ENCODE measurements at regions not wholly inside any gene's neighbourhood (a gene's known extent, or its start where the extent isn't known, plus 50 kb on each side); places are given as distances from the start of the nearest gene placed in this dataset.

DNA sequence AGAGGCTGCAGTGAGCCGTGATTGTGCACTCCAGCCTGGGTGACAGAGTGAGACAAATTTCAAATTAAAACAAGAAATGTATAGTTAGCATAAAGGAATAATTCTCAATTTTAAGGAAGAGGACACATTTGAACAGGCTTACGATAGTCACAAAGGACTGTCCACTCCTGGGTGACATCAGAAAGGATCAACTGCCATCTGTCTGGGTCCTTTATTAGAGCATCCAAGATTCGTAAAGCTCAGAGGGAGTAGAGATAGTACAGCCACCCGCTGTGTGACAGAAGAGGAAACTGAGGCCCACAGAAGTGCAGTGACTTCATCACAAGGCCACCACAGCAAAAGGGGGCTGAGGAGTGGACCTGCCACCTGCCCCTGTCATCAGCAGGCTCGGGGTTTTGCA lies 149.3 kb upstream of the RBPJ start:
- no peak for TF ChIP-seq POLR2A (IDR thresholded peaks at IDR 0.05)
- TF ChIP-seq, protein P1, sequence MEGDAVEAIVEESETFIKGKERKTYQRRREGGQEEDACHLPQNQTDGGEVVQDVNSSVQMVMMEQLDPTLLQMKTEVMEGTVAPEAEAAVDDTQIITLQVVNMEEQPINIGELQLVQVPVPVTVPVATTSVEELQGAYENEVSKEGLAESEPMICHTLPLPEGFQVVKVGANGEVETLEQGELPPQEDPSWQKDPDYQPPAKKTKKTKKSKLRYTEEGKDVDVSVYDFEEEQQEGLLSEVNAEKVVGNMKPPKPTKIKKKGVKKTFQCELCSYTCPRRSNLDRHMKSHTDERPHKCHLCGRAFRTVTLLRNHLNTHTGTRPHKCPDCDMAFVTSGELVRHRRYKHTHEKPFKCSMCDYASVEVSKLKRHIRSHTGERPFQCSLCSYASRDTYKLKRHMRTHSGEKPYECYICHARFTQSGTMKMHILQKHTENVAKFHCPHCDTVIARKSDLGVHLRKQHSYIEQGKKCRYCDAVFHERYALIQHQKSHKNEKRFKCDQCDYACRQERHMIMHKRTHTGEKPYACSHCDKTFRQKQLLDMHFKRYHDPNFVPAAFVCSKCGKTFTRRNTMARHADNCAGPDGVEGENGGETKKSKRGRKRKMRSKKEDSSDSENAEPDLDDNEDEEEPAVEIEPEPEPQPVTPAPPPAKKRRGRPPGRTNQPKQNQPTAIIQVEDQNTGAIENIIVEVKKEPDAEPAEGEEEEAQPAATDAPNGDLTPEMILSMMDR (IDR thresholded peaks at IDR 0.05) = no peak

DNA sequence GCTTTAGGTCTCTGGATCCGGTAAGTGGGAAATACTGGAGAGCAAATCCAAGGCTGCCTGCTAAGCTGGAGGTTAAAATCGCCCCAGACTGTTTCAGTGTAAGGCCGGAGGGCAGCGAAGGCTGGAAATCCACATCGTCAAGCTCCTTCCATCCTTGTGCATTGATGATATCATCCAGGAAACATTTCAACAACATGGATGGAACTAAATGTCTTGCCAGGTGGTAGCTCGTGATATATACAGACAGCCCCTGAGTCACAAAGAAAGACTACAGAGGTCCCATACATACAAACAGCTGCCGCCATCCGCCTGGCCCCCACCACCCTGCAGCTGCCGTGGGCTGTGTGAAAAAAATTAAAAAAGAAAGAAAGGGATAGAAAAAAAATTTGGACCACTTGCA lies 148.9 kb upstream of the RBPJ start:
- DNase-seq = no peak
- Histone ChIP-seq H3K36me3 (ENCODE audit: low read depth, missing control alignments) (no peaks in the 10 kb centered on the region), H3K9me3 (no peaks in the 10 kb centered on the region), H3K27me3 (no peaks in the 10 kb centered on the region), H3K27ac (no peak overlapping the region), H3K4me1 (peaks cover 4% of the 10 kb centered on the region), H3K4me3 (no peak overlapping the region)
- TF ChIP-seq POLR2A (IDR thresholded peaks at IDR 0.05) = no peak
- TF ChIP-seq, protein P1 (IDR thresholded peaks at IDR 0.05) = no peak
- 64 to 74% methylated on average over 8 to 9 of the region's 9 CpGs for WGBS, 2 donors
- intact Hi-C loops (cut with DNase I; ENCODE audit: low total_unique reads) = no loop called here

More for the DNA sequence above, 149.3 kb upstream of the RBPJ start:
- WGBS, 2 donors = 89 to 90% methylated on average over 5 of the region's 5 CpGs
- H3K27ac ChIP-seq = no peak overlapping the region
- intact Hi-C loops (cut with DNase I; ENCODE audit: low total_unique reads) = no loop called here
- no peaks in the 10 kb centered on the region for H3K27me3 ChIP-seq
- no peak for DNase-seq
- H3K9me3 ChIP-seq = no peaks in the 10 kb centered on the region
- peaks cover 4% of the 10 kb centered on the region for H3K4me1 ChIP-seq
- no peaks in the 10 kb centered on the region for H3K36me3 ChIP-seq (ENCODE audit: low read depth, missing control alignments)
- no peak overlapping the region for H3K4me3 ChIP-seq

DNA sequence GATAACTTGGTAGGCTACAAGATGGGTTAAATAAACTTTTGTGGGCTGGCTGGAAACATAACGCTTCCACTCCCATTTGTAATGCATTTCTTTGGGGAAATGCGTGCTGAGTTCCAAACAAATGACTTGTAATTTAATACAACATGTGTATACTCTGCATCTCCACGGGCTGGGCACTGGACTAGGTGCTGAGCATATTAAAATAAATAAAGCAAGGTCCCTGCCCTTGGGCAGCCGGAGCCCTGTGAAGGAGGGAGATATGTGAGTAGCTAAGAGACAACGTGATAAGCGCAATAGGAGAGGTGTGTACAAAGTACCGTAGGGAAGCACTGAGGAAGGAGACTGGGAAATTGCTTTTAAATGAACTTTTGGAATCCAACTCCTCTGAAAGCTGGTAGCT lies 147.2 kb upstream of the RBPJ start:
- Histone ChIP-seq H3K27me3 (no peaks in the 10 kb centered on the region), H3K27ac (no peak overlapping the region), H3K4me1 (peaks cover 4% of the 10 kb centered on the region), H3K4me3 (no peak overlapping the region), H3K36me3 (ENCODE audit: low read depth, missing control alignments) (no peaks in the 10 kb centered on the region), H3K9me3 (no peaks in the 10 kb centered on the region)
- no peak for DNase-seq
- 55 to 59% methylated on average over 7 of the region's 7 CpGs for whole genome bisulfite sequencing, 2 donors
- no peak for TF ChIP-seq POLR2A (IDR thresholded peaks at IDR 0.05)
- TF ChIP-seq, protein P1 (IDR thresholded peaks at IDR 0.05) = no peak
- intact Hi-C loops (cut with DNase I; ENCODE audit: low total_unique reads) = no loop called here

DNA sequence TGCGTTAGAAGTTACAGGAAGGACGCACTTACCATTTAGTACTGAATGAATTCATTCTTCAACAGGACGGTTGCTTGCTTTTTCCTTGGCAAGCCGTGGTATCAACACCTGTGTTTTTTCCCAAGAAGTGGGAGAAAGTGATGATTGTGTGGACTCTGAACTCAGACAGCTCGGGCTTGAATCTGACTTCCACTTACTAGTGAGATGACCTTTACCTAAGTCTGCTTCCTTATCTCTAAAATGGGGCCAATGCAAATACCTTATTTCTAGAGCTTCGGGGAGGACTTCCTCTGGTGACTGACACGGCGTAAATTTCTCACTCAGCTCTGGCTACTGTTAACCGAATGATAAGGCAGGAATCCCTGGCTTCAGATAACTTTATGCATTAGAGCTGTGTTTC lies 146.8 kb upstream of the RBPJ start:
- WGBS, 2 donors = 50 to 65% methylated on average over 9 of the region's 9 CpGs
- intact Hi-C loops (cut with DNase I; ENCODE audit: low total_unique reads) = no loop called here

More for the DNA sequence above, 146.8 kb upstream of the RBPJ start:
- Histone ChIP-seq H3K27me3 (no peaks in the 10 kb centered on the region), H3K27ac (no peak overlapping the region), H3K4me1 (peaks cover 4% of the 10 kb centered on the region), H3K4me3 (no peak overlapping the region), H3K9me3 (no peaks in the 10 kb centered on the region), H3K36me3 (ENCODE audit: low read depth, missing control alignments) (no peaks in the 10 kb centered on the region)
- TF ChIP-seq, protein P1 (IDR thresholded peaks at IDR 0.05) = no peak
- TF ChIP-seq POLR2A (IDR thresholded peaks at IDR 0.05) = no peak
- DNase-seq = no peak

All from testis (tissue), 2 donors.